Amniotic epithelial cell (primary cell): ENCODE measurements at regions not wholly inside any gene's neighbourhood (a gene's known extent, or its start where the extent isn't known, plus 50 kb on each side); places are given as distances from the start of the nearest gene placed in this dataset.
"Not testable (repeated sequence)": the region's sequence is repeated elsewhere in the genome, so short reads cannot be mapped to it uniquely, and the experiment has no call there.

Source experiments
- DNase-seq: peaks from one replicate; pipeline ENCODE4 v3.0.0-alpha.2; 2010; ENCODE audit warnings: low read depth

DNA sequence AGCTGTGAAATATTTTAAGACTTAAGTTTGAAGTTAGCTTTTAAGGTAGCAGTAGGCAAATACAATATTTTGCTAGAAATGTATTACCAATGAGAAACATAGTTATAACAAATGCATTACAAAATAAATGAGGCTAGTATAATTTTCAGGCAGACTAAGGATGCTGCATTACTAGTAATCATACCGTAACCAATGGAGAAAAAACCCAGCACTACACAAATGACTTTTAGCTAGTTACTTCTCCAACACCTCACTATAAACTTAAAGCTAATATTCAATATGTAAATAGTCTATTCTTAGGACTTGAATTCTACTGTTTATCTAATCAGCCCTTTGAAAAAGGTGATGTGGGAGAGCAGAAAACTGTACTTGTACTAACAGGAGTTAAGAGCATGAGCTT, 285.3 kb upstream of the KLF14 start:
- no peak for DNase-seq

DNA sequence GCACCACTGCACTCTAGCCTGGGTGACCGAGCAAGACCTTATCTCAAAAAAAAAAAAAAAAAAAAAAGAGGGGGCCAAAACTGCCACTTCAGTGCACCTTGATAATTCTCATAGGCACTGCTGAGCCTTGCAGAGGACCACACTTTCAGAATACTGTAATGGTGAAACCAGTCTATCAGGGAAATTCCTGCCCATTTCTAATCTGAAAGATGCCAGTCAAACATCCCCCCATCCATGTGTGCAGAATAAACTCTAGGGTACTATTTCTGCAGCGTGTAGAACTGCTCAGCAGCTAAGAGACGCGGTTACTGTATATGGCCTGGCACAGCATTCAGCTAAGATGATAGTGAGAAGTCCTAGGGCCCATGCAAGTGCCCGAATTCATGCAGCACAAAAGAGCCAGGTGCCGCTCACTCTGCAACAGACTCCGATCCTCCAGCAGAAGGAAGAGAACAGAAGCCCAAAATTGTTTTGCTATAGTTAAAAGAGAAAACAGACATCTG, 286.8 kb upstream of the KLF14 start:
- no peak for DNase-seq

DNA sequence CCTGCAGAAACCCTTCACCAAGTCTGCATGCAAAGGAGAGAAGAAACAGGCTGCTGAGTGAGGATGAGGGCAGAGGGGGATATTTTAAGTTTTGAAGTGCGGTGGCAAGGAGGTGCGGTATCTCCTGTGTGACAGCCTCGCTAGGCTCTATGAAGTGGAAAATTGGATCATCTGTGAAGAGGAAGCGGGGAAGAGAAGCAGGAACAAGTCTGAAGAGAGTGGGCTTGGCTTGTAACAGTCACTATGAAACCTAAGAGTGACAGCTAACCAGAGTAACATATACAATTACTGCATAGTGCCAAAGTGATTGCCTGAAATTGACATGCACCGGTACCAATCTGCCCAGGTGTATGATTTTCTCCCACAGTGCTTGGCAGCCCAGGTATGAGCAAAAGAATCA, 287.5 kb upstream of the KLF14 start:
- DNase-seq: no peak

DNA sequence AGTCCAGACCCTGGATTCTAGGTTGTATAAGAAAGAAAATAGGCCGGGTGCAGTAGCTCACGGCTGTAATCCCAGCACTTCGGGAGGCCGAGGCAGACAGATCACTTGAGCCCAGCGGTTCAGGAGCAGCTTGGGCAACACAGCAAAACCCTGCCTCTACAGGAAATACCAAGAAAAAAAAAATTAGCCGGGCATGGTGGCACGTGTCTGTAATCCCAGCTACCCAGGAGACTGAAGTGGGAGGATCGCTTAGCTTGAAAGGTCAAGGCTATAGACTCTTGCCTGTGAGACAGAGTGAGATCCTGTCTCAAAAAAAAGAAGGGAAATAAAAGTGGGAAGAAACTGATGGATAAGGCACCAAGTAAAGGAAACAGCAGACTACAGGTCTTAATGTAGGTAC, 287.9 kb upstream of the KLF14 start:
- DNase-seq: no peak

DNA sequence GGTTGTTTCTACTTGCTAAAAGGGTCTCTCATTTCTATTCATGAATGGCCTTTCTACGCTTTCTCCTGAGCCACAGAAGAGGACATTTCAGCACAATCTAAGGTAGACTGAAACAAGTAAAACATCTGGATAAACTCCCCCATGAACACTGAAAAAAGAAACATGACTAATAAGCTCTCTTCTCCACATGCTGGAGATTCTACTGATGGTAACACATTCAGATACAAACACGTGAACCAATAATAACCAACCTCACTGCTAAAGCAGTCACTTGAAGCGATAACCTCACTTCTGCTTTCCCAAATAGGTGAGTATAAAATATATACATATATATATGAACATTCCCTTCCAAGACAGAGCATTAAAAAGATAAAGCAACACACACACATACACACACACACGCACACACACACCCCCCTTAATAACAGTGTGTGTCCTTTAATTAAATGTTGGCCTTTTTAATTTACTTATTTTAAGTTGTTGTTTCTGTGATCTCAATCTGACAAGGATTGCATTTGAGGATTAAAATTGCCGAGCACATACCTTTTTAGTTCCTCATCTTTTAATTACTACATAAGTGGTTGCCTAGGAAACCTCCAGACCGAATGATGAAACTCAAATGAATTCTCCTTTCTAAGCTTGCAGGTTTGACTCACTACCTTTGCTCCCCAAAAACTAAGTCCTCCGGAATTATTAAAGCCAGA, 292.4 kb upstream of the KLF14 start:
- DNase-seq: peak; percentile 94

DNA sequence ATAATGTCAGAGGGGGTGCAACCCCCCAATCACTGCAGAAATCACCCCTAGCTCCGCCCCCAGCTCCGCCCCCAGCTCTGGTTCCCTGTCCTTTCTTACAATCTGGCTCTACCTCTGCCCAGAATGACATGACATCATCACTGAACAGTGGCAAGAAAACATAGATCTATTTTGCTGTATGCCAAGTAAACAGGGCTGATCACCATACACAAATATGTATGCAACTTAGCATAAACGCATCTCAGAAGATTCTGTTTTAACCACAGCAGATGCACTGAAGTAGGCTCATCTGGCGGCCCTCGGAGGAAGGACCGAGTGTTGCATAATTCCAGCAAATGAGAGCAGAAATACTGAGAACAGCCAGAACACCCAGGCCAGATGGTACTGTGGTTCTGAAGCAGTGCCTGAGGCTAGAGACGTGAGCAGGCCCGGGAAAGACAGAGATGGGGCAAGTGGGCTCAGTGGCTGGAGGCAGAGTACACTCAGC, 293.3 kb upstream of the KLF14 start:
- DNase-seq: peak; percentile 98

DNA sequence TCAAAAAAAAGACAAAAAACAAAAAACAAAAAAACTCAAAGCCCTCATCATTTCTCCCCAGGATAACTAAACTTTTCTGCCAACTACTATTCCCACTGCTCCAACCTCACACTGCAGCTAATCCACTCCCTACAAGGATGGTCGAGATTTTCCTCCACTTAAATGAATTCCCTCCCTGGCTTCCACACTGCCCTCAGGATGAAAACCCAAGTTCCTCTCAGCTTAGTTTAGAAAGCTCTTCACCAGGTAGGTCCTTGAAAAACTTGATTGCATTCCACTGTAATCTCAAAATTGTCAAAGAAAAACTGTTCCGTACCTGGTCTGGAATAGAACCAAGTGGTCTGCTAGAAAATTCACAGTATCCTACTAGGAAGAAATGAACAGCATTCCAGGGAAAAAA, 294.3 kb upstream of the KLF14 start:
- DNase-seq: no peak

DNA sequence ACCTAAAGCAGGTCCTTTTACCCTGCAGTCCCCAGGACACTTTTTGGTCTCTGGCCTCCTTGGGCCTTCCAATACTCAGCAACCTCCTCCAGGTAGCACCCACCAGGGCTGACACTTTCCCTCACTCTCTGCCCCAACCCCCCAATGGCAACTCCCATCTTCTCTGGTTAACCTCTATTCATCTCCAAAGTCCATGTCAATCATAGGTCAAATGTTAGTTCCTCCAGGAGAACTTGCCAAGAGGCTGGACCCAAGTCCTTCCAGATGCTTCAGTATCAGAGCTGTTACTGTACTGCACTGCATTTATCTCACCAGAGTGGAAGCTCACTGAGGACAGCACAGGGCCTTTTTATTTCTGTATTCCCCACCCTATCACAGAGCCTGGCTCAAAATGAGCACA, 295.0 kb upstream of the KLF14 start:
- no peak for DNase-seq

DNA sequence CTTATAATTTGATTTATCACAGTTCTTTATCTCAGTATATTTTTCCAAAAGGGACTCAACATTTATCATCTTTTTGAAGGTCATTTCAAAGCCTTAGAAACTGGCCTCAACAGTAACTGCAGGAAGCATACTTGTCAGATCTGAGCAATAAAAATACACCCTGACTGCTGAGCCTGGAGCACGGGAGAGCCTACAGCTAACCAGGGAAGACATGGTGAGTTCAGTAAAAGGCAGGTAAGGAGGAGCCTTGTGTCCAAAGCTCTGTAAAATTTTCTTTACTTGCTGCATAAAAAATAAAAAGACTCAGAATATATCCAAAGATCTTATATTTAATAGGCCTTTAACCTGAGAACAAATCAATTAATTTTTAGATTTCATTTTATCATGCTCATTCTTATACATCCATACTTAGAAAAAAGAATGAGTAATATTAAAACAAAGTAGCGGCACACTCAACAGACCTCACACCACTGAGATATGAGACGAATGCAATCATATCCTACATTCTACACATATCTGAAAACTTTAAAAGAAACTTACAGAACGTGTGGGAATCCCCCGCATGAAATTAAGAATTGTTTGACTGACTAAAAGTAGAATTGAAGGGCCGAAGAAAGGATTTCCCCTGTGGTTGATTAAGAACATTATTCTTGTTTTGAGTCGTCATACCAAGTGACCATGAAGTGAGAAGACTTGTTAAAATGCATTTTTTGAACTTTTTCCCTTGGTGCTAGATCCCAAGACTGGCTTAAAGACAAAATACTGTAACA, 296.4 kb upstream of the MKLN1 start:
- no peak for DNase-seq

DNA sequence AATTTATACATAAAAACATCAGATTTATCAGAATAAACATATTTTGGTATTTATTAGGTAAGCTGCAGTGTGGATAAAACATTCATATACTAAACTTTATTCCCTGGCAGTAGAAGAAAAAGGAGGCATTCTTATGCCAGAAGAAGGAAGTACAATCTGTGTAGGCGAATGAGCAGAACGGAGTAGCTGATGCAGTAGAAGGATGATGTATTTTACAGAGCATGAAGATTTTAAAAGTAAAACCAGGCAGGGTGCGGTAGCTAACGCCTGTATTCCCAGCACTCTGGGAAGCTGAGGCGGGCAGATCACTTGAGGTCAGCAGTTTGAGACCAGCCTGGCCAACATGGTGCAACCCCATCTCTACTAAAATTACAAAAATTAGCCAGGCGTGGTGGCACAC, 294.9 kb upstream of the MKLN1 start:
- DNase-seq: no peak

DNA sequence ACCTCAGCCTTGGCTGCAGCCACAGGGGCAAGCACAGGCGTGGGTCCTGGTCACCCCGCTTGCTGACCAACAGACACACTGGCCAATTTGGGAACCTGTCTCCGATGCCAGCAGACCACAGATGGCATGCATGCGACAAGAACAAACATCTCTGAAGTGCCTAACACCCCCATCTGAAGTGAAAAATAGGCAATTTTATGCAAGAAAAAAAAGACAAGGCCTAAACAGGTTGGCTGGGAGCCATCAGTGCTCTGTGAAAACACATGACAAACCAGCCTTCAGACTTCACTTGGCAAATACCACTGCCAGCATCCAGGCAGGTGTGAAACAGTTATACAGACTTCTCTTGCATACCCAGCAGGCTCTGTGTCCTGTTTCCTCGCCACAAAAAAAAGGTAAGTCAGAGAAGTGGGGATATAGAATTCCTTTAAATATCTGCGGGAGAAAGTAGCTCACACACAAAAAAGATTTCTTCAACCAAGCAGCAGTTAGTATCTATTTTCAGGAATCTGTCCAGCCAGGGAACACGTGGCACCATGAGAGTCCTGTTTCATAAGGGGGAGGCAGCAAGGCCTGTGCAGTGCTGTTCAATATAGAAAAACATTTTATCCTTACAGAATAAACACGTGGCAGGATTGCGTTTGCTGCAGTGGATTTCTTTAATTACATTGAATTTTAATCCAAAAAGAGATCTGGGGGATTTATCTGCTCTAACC, 293.4 kb upstream of the MKLN1 start:
- no peak for DNase-seq

DNA sequence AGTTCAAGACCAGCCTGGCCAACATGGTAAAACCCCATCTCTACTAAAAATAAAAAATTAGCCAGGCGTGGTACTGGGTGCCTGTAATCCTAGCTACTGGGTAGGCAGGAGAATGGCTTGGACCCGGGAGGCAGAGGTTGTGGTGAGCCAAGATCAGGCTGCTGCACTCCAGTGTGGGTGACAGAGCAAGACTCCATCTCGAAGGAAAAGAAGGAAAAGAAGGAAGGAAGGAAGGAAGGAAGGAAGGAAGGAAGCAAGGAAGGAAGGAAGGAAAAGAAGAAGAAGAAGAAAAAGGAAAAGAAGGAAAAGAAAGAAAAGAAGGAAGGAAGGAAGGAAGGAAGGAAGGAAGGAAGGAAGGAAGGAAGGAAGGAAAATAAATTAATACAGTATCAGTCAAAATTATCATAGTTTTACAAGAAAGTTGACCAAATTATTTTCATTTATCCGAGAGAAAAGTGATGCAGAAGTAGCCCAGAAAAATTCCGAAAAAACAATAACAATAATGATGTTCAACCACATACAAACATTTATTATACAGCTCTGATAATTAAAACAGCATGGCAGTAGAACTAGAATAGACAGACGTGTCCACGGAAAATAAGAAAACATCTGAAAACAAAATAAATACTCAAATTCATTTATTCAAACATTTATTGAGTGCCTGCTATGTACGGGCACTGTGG, 292.4 kb upstream of the MKLN1 start:
- no peak for DNase-seq

DNA sequence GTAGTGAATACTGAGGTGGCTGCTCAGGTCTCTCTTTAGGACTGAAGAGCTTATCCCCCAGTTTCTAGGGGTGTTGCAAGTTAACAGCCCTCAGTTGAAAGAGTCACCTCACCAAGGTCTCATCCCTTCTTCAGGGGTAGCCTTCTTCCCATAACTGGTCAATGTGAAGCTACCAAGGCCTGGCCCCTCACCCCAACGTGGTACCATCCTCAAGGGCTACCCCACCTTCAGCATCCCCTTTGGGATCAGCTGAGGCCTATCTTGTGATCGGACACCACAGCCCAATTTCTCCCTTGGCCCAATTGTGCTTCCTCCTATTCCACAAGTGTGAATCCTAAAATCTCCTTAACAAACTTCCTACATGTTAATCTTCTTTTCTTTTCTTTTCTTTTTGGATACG, 289.5 kb upstream of the MKLN1 start:
- DNase-seq: no peak

DNA sequence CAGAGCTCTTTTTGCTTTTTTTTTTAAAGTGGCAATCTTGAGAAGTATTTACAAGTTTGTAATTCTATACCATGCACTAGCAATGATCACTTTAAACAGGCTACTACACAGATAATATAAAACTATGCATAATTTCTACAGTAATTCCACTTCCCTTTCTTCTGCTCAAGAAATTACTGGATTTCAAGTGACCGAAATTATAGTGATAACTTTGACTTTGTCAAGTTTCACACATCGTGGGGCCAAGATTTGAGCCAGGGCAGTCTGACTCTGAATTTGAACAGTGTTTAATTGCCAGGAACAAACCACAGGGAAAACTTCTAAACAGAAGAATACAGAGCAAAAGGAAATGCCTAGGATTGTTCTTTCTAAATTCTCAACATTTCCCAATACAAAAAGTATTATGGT, 288.3 kb upstream of the MKLN1 start:
- DNase-seq: no peak

DNA sequence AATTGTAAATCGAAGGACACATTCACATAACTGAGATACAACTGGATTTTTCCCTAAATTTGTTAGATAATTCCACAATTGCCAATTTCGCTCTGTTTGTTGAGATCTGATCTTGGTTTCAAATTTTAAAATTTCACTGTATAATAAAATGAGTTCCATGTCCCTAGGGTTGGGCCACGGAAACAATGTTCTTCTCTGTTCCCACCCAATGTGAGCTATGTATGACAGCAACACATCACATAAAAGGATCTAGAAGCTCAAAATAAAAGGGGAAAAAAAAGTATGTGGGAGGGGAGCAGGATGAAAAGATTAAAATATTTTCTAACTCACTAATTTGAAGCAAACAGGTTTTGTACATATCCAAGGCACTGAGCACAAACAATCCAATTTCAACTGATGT, 287.8 kb upstream of the MKLN1 start:
- no peak for DNase-seq

DNA sequence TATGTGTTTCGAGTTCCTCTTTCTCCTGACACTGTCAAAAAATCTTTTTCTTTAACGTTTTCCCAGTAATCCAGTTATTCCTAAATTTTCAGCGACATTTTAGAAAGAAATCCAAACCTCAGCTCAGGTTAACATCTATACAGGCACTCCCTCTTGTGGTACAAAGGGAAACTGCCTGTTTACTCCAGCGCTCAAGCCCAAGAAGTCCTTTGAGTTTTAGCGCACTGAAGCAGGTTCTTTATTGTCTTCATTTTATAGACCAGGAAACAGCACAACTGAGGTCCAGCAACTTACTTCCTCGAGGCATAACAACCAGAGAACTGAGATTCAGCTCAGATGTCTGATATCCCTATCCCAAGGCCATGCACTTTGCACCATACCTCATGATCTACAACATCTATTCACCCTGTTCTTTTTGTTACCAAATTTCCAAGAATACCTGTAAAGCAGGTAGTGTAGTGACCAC, 287.2 kb upstream of the MKLN1 start:
- peak; percentile 66 for DNase-seq

DNA sequence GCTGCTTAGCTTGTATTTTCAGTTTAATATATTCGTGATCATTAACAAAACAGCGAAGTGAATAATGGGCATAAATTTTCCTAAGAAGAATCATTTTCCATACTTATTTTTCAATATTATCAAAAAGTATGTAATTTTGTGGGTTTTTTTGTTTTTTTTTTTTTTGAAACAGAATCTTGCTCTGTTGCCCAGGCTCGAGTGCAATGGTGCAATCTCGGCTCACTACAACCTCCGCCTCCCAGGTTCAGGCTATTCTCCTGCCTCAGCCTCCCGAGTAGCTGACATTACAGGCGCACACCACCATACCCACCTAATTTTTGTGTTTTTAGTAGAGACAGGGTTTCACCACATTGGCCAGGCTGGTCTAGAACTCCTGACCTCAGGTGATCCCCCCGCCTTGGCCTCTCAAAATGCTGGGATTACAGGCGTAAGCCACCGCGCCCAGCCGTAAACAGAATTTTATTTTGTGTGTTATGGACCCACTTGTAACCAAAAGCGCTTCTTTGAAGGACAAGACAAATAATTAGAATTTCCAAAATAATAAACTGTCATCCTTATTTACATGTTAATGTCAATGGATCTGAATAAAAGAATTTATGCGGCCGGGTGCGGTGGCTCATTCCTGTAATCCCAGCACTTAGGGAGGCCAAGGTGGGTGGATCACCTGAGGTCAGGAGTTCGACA, 286.5 kb upstream of the MKLN1 start:
- not testable (repeated sequence) for DNase-seq

DNA sequence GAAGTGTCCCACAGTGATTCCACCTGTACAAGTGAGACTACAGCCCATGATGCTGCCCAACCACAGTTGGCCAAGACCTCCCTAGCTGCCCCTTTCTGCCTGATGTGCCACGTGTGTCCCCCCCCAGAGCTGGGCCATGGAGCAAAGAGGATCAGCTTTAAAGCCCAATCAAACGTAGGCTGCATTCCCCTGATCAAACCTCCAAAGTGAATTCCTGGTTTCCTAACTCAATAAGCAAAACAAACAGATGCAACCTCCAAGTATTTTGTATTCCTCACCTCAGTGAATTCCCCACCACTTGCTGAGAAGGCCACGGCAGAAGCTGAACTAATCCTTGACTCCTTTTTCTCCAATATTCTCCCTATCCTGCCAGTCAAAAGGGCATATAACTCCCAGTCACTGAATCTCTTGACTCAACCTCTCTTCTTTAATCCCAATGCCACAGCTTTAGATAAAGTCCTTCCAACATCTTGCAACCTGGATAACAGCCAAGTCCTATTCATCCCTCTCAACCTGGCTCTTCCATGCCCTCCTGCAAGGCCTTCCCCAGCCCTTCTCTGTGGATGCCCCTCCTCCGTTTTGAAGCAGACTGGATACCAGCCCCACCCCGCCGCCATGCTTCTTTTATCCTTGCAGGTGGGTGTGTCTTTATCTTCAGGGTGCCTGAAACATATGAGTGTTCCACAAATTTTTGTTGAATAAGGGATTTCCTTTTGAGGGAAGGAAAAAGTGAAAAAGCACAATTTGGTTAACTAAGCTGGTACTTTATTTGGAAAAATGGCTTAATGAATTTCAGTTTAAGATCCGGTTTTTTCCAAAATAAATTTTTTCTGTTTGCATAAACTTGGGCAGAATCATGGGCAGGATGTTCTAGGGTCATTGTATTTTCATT, 285.2 kb upstream of the MKLN1 start:
- DNase-seq: peak; percentile 78

DNA sequence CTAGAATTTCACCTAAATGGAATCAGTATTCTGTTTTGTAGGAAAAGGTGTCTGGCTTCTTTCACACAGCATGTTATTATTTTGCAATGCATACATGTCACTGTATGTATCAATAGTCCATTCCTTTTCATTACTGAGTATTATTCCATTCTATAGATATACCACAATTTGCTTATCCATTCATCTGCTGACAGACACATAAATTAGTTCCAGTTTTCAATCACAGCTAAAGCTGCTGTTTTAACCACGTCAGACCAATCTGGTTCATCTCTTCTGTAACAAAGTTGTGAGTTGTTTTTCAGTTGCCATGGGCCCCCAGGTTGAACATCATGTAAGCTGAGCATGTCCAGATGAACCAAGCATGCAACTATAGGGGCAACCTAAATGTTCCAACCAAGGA, 282.1 kb upstream of the MKLN1 start:
- no peak for DNase-seq

DNA sequence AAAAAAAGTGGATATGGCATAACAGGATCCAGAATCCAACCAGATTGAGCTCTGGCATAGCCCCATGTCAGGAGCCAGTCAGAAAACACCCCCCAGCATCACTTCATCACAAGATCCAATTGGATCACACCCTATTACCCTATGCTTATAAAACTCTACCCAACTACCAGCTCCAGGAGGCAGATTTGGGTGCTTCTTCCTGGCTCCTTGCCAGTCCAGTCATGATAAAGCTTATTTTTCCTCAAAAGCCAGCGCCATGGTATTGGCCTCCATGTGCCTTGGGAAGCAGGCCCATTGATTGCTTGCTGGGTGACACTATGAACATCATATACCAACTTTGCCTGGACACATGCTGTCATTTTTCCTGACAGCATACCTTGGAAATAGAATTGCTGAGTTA, 281.4 kb upstream of the MKLN1 start:
- no peak for DNase-seq
